ENCODE measurements at regions not wholly inside any gene's neighbourhood (a gene's known extent, or its start where the extent isn't known, plus 50 kb on each side); places are given as distances from the start of the nearest gene placed in this dataset.

- no peak for FAIRE-seq
Observed at GRCh38 chr4:138510053-138510452, 267.9 kb upstream of the SLC7A11 start.

DNA sequence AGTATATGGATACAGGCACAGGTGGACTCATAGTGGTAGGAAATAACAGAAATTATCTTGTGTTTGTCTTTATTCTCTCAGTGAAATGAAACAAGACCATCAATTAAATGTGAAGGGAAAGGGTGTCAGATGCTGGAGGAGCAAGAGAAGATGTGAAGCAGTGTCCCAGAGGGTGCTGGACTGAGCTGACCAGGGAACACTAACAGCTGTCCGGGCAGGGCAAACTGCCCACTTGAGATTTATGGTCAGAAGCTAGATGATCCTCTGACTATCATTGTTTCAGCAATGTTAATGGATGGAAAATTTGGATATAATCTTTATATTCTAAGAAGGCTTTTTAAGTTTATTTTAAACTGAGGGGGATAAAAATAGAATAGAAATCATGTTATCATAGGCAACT, 267.2 kb upstream of the SLC7A11 start:
- H3K27me3 ChIP-seq (ENCODE audit: control insufficient read depth, insufficient read depth, low read length) = no peaks in the 10 kb centered on the region

More at GRCh38 chr4:138510053-138510452, 267.9 kb upstream of the SLC7A11 start:
- Histone ChIP-seq H3K4me3 (ENCODE audit: low read depth, low read length) (no peak overlapping the region), H3K27me3 (ENCODE audit: control insufficient read depth, insufficient read depth, low read length) (no peaks in the 10 kb centered on the region), H3K36me3 (ENCODE audit: control insufficient read depth, insufficient read depth, low read length) (no peaks in the 10 kb centered on the region)
- TF ChIP-seq, protein P1, sequence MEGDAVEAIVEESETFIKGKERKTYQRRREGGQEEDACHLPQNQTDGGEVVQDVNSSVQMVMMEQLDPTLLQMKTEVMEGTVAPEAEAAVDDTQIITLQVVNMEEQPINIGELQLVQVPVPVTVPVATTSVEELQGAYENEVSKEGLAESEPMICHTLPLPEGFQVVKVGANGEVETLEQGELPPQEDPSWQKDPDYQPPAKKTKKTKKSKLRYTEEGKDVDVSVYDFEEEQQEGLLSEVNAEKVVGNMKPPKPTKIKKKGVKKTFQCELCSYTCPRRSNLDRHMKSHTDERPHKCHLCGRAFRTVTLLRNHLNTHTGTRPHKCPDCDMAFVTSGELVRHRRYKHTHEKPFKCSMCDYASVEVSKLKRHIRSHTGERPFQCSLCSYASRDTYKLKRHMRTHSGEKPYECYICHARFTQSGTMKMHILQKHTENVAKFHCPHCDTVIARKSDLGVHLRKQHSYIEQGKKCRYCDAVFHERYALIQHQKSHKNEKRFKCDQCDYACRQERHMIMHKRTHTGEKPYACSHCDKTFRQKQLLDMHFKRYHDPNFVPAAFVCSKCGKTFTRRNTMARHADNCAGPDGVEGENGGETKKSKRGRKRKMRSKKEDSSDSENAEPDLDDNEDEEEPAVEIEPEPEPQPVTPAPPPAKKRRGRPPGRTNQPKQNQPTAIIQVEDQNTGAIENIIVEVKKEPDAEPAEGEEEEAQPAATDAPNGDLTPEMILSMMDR (IDR thresholded peaks at IDR 0.05; ENCODE audit: insufficient read depth, low read length, severe bottlenecking) = no peak
- DNase-seq (ENCODE audit: low read depth) = no peak

DNA sequence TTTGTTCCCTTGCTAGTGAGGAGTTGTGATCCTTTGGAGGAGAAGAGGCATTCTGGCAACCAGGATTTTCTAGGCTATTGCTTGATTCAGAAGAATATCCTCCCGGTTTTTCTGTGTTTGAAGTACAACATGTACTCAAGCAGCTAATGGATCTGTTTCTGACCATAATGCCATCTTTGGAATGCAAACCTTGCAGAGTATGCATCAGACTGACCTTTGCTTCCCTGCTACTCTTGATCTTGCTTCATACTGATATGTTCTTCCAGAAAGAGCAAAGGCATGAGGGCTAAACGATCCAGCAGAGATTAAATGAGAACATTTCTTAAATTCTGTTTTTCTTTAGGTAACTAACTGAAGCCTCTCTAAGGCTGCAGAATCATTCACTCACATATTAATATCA, 265.4 kb upstream of the SLC7A11 start:
- no peak for FAIRE-seq
- H3K36me3 ChIP-seq (ENCODE audit: control insufficient read depth, insufficient read depth, low read length) = no peaks in the 10 kb centered on the region
- no peaks in the 10 kb centered on the region for H3K27me3 ChIP-seq (ENCODE audit: control insufficient read depth, insufficient read depth, low read length)
- no peak overlapping the region for H3K4me3 ChIP-seq (ENCODE audit: low read depth, low read length)
- DNase-seq (ENCODE audit: low read depth) = no peak
- TF ChIP-seq, protein P1 (IDR thresholded peaks at IDR 0.05; ENCODE audit: insufficient read depth, low read length, severe bottlenecking) = no peak

More for the DNA sequence above, 267.2 kb upstream of the SLC7A11 start:
- H3K36me3 ChIP-seq (ENCODE audit: control insufficient read depth, insufficient read depth, low read length) = no peaks in the 10 kb centered on the region
- TF ChIP-seq, protein P1 (IDR thresholded peaks at IDR 0.05; ENCODE audit: insufficient read depth, low read length, severe bottlenecking) = no peak
- DNase-seq (ENCODE audit: low read depth) = no peak
- no peak for FAIRE-seq
- H3K4me3 ChIP-seq (ENCODE audit: low read depth, low read length) = no peak overlapping the region

GRCh38 chr4:138501614-138502013, 259.5 kb upstream of the SLC7A11 start:
- DNase-seq (ENCODE audit: low read depth) = no peak
- H3K27me3 ChIP-seq (ENCODE audit: control insufficient read depth, insufficient read depth, low read length) = no peaks in the 10 kb centered on the region
- FAIRE-seq = no peak
- no peak overlapping the region for H3K4me3 ChIP-seq (ENCODE audit: low read depth, low read length)
- TF ChIP-seq, protein P1 (IDR thresholded peaks at IDR 0.05; ENCODE audit: insufficient read depth, low read length, severe bottlenecking) = no peak
- no peaks in the 10 kb centered on the region for H3K36me3 ChIP-seq (ENCODE audit: control insufficient read depth, insufficient read depth, low read length)

DNA sequence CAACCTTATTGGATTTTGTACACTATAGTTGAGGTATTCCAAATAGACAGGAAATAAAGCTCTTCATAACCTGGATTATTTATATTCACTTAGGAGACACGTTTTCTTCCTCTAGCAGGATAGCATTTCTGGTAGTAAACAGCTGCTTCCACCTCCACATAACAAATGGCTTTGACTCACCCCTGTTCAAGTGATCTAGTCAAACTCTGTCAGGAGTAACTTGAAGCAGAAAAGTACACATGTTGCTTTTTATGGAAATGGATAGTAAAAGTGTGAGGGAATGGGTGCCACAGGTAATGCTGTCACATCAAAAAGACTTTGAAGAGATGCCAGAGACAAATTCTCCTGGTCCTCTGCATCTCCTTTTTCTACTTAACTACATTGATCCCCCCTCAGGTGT, 258.7 kb upstream of the SLC7A11 start:
- TF ChIP-seq, protein P1 (IDR thresholded peaks at IDR 0.05; ENCODE audit: insufficient read depth, low read length, severe bottlenecking) = no peak

GRCh38 chr4:138499627-138500026, 257.5 kb upstream of the SLC7A11 start:
- H3K4me3 ChIP-seq (ENCODE audit: low read depth, low read length) = no peak overlapping the region
- no peaks in the 10 kb centered on the region for H3K27me3 ChIP-seq (ENCODE audit: control insufficient read depth, insufficient read depth, low read length)
- no peaks in the 10 kb centered on the region for H3K36me3 ChIP-seq (ENCODE audit: control insufficient read depth, insufficient read depth, low read length)
- TF ChIP-seq, protein P1 (IDR thresholded peaks at IDR 0.05; ENCODE audit: insufficient read depth, low read length, severe bottlenecking) = no peak
- FAIRE-seq (peak; percentile 28), DNase-seq (ENCODE audit: low read depth) (no peak)

More for the DNA sequence above, 258.7 kb upstream of the SLC7A11 start:
- DNase-seq (ENCODE audit: low read depth) (no peak), FAIRE-seq (no peak)
- no peak overlapping the region for H3K4me3 ChIP-seq (ENCODE audit: low read depth, low read length)
- H3K27me3 ChIP-seq (ENCODE audit: control insufficient read depth, insufficient read depth, low read length) = no peaks in the 10 kb centered on the region
- no peaks in the 10 kb centered on the region for H3K36me3 ChIP-seq (ENCODE audit: control insufficient read depth, insufficient read depth, low read length)
